DOHH2 (cell line): ENCODE measurements at regions not wholly inside any gene's neighbourhood (a gene's known extent, or its start where the extent isn't known, plus 50 kb on each side); places are given as distances from the start of the nearest gene placed in this dataset.

Source experiments
- CTCF ChIP-seq: fragments of 200-600 bp; sonication (generic); IDR thresholded peaks from one replicate; pipeline ENCODE4 v1.5.1; 2014; ENCODE audit warnings: antibody characterized with exemption, mild to moderate bottlenecking, low read depth, low read length; ENCODE audit not compliant: poor library complexity, severe bottlenecking
- EZH2phosphoT487 ChIP-seq: fragments of 200-600 bp; sonication (generic); IDR thresholded peaks from 2 replicates; pipeline ENCODE4 v1.6.1; 2017; ENCODE audit warnings: borderline replicate concordance, mild to moderate bottlenecking, antibody characterized with exemption, low read length, moderate library complexity, mixed read lengths

- no peak for TF ChIP-seq CTCF
- TF ChIP-seq EZH2phosphoT487: no peak
These were observed 873.1 kb upstream of the PHF14 start for GRCh38 chr7:10100572-10100971.
